Ammon's horn (tissue), 1 donor: ENCODE measurements at regions not wholly inside any gene's neighbourhood (a gene's known extent, or its start where the extent isn't known, plus 50 kb on each side); places are given as distances from the start of the nearest gene placed in this dataset.

ENCODE experiments used
- DNase-seq: peaks from one replicate; pipeline ENCODE4 v3.0.0-alpha.2; 2016; ENCODE audit warnings: low spot score

GRCh38 chr2:17069564-17069963, 403.9 kb upstream of the CYRIA start:
- DNase-seq, result no peak

DNA sequence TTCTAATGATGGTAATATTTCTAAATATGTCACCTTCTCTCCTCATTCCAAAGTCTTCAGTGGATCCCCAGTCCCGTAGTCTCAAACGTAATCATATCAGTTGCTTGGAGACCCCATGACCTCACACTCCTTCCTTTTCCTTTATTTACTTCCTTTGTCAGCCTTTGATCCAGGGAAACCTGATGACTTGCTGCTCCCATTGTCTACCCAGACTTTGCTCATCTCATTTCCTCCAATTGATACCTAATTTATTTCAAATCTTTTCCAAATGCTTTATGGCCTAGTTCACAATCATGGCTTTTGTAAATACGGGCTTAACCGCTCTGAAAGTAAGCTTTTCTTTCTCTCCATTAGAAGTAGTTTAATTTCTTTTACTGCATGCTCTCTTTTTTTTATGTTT, 402.4 kb upstream of the CYRIA start:
- no peak for DNase-seq

DNA sequence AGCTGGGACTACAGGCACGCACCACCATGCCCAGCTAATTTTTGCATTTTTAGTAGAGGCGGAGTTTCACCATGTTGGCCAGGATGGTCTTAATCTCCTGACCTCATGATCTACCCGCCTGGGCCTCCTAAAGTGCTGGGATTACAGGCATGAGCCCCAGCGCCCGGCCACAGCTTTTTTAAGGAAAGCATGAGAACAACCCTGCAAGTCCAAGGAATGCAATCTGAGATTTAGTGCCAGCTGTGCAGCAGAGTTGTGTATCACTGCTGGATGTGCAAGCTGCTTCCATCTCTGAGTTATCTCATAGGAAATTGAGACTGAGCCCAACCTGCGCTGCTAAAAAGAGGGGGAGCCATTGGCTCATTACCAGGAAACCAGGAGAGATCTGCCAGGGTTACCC, 399.9 kb upstream of the CYRIA start:
- no peak for DNase-seq

DNA sequence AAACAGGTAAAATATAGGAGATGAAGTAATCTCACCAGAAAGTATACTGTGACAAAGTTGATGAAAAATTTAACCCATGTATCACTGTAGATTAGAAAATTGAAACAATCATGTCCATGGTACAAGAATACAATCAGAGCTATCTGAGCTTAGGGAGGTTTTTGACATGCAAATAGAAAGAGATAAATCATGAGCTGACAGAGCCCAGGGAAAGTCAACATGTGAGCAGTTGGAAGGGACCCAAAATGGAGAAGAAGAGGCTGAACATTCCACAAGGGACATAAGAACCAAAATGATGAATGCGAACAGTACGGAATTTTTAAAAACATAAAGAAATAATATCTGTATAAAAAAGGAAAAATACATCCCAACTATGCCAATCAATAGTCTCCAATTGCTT, 395.4 kb upstream of the CYRIA start:
- DNase-seq, result no peak

DNA sequence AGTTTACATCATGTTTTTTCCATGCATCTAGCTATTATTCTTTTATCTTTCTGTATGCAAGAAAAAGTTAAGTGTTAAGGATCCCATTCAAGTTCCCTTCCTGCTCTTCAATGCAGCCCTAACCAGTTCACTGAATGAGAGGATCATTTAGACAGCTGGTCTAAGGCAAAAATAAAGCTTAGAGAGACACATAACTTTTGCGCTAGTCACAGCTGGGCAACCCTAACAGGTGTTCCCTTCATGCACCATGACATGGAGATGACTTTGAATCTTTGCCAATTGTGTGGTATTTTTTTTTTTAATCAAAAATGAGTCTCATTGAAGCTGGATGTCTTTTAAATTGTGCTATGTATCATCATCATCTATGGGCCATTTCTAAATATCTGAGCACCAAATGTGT, 393.8 kb upstream of the CYRIA start:
- no peak for DNase-seq

GRCh38 chr2:17058772-17059402, 393.3 kb upstream of the CYRIA start:
- DNase-seq, result no peak

DNA sequence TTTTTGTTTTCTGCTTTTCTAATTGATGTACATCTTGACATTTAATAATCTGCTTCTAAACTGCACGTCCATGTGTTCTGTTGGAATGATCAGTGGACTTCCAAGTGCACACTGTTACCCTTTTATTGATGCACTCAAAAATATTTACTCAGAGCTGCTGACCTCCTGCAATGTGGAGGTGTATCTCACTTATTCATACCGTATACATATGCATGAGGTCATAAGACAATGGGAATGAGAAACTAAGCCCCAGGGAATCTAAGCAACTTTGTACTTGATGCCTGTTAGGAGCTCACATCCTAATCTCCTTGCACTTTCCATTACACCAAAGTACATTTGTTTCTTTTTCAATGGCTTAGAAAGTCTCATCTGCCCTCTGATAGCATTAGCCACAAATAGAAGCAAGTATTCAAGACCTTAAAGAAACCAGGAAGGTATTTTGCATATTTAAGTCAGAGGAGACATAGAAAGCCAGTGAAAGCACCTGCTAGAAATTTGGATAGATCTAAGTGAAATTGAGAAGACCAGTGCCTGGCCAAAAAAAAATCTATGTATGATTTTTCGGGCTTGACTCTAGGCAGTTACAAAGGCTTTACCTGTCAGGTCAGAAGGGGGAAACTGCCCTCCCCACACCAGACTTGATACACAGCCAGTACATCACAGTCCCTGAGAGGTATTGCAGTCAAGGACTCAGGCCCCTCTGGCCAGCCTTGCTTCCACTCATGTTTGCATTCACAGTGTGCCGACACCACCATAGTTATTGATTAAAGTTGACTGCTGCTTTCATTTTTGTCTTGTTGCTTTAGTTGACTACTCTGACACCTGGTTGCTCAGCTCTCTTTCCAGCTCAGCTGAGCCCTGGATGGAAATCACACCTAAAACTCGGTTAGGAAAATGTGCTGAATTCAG, 391.7 kb upstream of the CYRIA start:
- DNase-seq, result no peak

GRCh38 chr2:17056236-17056635, 390.6 kb upstream of the CYRIA start:
- DNase-seq, result no peak

DNA sequence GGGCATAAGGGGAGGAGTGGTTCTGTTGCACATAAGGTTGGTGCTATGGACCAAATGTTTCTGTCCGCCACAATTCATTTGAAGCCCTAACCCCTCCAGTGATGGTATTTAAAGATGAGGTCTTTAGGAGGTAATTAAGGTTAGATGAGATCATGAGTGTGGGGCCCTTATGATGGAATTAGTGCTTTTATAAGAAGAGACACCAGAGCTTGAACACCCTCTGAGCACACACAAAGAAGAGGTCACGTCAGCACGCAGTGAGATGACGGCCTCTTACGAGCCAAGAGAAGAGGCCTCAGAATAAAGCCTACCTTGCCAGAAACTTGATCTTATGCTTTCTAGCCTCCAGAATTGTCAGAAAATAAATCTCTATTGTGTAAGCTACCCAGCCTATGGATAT, 386.4 kb upstream of the CYRIA start:
- DNase-seq, result no peak

DNA sequence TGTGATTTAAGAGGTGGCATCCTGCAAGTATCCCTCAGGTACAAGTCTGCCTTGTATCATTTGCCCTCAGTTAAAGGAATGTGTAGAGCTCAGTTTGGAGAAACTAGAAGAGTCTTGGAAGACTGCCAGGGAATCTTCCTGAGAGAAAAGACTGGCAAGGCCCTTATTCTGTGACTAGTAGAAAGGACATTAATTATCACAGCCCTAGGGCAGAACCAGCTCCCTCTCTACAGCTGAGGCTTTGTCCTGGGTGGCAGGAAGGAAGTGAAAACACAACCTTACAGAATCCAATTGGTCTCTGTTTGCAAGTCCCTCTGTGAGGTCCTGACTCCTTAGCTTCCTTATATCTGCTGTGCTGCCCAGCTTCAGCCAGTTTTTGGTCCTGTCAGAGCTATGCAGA, 385.9 kb upstream of the CYRIA start:
- no peak for DNase-seq

DNA sequence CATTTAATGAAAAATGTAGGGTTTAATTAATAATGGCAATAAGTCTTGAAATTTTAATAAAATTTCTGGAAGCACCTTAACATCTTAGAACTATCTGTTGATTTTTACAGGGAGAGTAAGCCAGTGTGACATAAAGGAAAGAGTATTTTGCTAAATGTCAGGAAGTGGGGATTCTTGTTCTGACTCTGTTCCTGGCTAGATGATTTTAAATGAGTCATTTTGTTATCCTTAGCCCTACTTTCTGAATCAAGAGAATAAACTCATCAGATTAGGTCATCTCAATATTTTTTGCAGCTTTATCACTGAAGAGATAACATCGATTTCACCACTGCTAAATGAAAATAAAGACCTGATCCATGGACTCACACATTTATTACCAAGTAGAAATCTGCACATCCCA, 377.5 kb upstream of the CYRIA start:
- DNase-seq, result no peak

DNA sequence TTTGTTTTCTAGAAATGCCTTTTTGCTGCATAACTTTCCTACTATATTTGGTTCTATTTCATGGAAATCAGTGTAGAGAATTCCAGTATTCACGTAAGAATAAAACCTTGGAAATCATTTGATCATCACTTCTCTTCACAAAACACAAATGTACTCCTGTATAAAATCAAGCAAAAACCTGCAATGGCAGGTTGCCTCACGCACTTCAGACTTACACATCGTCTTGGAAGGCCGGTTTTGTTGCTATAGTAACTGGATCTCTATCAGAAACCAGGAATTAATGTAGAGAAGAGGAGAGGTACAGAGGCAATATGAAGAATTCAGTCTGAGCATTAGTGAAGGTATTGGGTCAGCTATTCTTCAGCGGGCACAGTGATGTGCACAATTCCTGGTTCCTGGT, 370.7 kb upstream of the CYRIA start:
- no peak for DNase-seq

DNA sequence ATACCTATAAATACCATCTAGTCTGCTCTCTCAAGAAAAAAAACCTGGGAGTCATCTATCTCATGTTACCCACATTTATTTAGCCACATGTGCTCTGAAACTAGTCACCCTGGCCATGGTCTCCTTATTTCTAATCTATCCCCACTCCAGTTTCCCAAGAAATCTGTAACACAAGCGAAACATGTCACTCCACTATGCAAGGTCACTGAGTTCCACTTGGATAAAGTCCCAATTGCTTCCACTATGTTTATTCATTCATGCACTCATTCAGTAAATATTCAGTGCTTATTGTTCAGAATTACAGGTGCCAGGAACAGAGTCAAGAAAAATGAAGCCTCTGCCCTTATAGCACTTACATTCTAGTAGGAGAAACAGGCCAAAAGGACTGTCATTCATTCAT, 369.4 kb upstream of the CYRIA start:
- no peak for DNase-seq

DNA sequence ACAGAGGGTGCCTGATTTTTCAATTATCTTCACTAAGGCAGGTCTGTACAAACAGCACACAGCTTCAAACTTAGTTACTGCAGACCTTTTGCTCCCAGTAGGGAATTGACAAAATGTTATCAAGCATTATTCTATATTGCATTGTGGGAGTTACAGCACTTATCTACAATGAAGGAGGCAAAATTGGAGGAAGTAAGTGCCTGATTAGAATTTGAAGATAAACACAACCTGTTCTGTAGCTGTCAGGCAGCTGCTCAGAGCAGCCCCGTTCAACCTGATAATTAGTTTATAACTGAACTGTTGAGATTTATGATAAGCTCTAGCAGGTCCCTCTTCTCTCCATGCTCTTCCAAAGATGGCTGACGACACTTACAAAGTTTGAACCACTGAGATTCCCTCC, 364.4 kb upstream of the CYRIA start:
- DNase-seq, result no peak

DNA sequence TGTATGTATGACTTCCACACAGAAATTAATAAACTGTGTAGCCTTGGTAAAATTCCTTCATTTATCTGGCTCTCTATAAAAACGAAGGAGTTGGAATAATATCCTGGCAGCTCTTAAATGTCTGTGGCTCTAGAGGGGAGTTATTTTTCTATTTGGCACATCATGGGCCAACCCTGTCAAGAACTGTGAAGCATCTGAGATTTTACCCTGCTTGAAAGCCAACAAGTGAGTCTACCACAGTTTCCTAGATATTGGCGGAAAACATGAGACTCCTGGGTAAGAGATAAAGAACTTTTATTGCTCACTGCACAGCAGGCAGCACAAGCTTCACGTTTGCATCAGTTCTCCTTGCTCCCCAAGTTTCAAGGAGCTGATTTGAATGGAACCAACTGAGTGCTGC, 346.7 kb upstream of the CYRIA start:
- no peak for DNase-seq

- DNase-seq, result no peak
Measured at GRCh38 chr2:17010104-17010503, 344.5 kb upstream of the CYRIA start.

- DNase-seq, result no peak
Measured at GRCh38 chr2:17000184-17000482, 334.5 kb upstream of the CYRIA start.

DNA sequence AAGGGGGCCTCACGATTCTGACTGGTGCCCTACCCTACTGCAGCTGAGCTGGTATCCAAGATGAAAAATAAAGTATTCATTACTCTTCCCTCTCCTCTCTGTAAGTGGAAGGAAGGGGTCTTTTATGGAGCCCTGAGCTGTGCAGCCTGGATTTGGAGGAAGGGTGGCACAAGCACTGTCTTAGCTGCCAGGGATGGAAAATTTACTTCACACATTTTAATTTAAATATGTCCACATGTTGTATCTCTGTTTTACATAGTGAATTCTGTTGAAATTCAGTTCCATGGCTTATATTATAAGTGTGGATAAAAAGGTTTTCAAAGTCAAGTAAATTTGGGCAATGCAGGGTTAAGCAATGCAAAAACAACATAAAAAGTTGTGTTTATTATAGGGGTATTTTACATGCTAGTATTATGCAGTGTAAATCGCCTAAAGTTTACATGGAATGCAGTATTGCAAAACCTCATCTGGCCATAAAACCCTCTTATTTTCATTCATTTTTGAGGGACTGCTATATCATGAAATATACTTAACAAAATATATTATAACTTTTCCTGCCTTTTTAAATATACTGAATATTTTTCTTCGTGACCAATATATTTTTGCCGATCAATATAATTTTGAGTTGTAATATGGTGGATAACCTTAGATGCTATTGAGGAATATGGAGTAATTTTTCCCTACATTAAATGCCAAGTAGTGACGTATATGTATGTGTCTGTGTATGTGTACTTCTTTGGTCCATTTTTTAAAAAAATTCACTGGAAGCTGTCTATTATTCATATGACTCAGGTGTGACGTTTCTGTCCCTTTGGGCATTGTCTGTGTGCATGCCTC, 333.9 kb upstream of the CYRIA start:
- no peak for DNase-seq

- DNase-seq, result no peak
Measured at GRCh38 chr2:16978301-16978700, 312.7 kb upstream of the CYRIA start.

GRCh38 chr2:16974688-16975087, 309.1 kb upstream of the CYRIA start:
- DNase-seq, result no peak

- DNase-seq, result no peak
Measured at GRCh38 chr2:16973586-16974286, 308.1 kb upstream of the CYRIA start.

GRCh38 chr2:16972276-16972675, 306.6 kb upstream of the CYRIA start:
- DNase-seq, result peak; percentile 15
